ENCODE measurements at regions not wholly inside any gene's neighbourhood (a gene's known extent, or its start where the extent isn't known, plus 50 kb on each side); places are given as distances from the start of the nearest gene placed in this dataset.

DNA sequence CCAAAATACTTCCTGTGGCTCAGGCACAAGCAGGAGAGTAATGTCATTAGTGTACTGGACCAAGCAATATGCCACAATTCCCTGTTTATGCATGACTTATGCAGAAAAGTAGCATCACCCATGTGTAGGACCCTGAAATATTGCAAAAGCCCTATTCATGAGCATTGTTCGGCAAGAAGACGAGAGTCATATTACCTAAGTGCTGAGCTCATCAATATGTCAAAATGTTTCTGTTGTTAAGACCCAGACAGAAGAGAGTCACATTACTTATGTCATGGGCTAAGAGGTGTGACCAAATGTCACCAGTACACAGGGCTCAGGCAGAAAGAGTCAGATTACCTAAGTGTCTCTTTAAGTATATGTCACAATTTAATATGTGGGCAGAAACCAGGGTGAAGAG, 1172.6 kb upstream of the AMELY start:
- TF ChIP-seq, protein P1, sequence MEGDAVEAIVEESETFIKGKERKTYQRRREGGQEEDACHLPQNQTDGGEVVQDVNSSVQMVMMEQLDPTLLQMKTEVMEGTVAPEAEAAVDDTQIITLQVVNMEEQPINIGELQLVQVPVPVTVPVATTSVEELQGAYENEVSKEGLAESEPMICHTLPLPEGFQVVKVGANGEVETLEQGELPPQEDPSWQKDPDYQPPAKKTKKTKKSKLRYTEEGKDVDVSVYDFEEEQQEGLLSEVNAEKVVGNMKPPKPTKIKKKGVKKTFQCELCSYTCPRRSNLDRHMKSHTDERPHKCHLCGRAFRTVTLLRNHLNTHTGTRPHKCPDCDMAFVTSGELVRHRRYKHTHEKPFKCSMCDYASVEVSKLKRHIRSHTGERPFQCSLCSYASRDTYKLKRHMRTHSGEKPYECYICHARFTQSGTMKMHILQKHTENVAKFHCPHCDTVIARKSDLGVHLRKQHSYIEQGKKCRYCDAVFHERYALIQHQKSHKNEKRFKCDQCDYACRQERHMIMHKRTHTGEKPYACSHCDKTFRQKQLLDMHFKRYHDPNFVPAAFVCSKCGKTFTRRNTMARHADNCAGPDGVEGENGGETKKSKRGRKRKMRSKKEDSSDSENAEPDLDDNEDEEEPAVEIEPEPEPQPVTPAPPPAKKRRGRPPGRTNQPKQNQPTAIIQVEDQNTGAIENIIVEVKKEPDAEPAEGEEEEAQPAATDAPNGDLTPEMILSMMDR (IDR thresholded peaks at IDR 0.05): no peak
- TF ChIP-seq POLR2AphosphoS5 (IDR thresholded peaks at IDR 0.05): no peak
- TF ChIP-seq POLR2A (IDR thresholded peaks at IDR 0.05): no peak
- no peak for TF ChIP-seq EP300 (IDR thresholded peaks at IDR 0.05)

All from upper lobe of left lung (tissue), 4 donors.